Mammary epithelial cell (primary cell): ENCODE measurements at regions not wholly inside any gene's neighbourhood (a gene's known extent, or its start where the extent isn't known, plus 50 kb on each side); places are given as distances from the start of the nearest gene placed in this dataset.

Experiments used
- EZH2 ChIP-seq: IDR thresholded peaks from 2 replicates; pipeline ENCODE4 v1.6.1; 2012; ENCODE audit warnings: low read length, inconsistent platforms, borderline replicate concordance
- TF ChIP-seq, protein P1 (sequence below), 2 donors: IDR thresholded peaks in 1 of 2; conservative IDR thresholded peaks in 1 of 2; 2 replicates each; pipeline ENCODE4 v1.5.1; 2011 to 2012; ENCODE audit warnings: inconsistent platforms in 2 of 2, low read length in 2 of 2, mild to moderate bottlenecking in 2 of 2, control low read depth in 1 of 2, low read depth in 1 of 2; ENCODE audit not compliant: insufficient read depth in 1 of 2; ENCODE audit errors: extremely low read depth in 1 of 2

DNA sequence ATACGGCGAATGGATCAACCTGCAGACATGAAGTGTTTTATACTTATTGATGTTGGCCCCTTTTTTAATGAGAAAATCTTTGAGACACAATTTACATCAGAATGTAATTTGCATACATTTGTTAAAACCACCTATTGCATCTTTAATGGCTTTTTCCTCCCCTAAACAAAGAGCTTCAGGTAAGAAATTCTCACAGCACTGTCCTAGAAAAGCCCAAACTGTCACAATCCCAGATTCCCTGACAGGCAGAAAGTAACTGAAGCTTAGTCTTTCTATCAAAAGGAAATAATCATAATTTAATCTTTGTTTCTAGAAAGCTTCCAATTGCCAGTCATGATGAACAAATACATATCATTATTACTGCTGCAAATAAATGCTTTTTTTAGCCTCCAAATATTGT, 407.9 kb downstream of the TMA16 start:
- TF ChIP-seq, protein P1, sequence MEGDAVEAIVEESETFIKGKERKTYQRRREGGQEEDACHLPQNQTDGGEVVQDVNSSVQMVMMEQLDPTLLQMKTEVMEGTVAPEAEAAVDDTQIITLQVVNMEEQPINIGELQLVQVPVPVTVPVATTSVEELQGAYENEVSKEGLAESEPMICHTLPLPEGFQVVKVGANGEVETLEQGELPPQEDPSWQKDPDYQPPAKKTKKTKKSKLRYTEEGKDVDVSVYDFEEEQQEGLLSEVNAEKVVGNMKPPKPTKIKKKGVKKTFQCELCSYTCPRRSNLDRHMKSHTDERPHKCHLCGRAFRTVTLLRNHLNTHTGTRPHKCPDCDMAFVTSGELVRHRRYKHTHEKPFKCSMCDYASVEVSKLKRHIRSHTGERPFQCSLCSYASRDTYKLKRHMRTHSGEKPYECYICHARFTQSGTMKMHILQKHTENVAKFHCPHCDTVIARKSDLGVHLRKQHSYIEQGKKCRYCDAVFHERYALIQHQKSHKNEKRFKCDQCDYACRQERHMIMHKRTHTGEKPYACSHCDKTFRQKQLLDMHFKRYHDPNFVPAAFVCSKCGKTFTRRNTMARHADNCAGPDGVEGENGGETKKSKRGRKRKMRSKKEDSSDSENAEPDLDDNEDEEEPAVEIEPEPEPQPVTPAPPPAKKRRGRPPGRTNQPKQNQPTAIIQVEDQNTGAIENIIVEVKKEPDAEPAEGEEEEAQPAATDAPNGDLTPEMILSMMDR (conservative IDR thresholded peaks at IDR 0.05 in 1 of 2, IDR thresholded peaks at IDR 0.05 in 1 of 2; ENCODE audit: extremely low read depth in 1 of 2, insufficient read depth in 1 of 2, low read depth in 1 of 2, low read length in 2 of 2), result no peak
- TF ChIP-seq EZH2, result no peak
